ENCODE measurements at regions not wholly inside any gene's neighbourhood (a gene's known extent, or its start where the extent isn't known, plus 50 kb on each side); places are given as distances from the start of the nearest gene placed in this dataset.
A peak's percentile ranks its signal among the peaks of the same experiment; 100 is the strongest.
"Not testable (repeated sequence)": the region's sequence is repeated elsewhere in the genome, so short reads cannot be mapped to it uniquely, and the experiment has no call there.

GRCh38 chr20:25868650-25868979, 172.0 kb upstream of the ZNF337 start:
- DNase-seq (ENCODE audit: low read depth); H3K27me3 ChIP-seq (ENCODE audit: control insufficient read depth, insufficient read depth, low read length); CTCF ChIA-PET; POLR2A ChIA-PET; H3K36me3 ChIP-seq (ENCODE audit: control insufficient read depth, insufficient read depth, low read length): not testable (repeated sequence)
- H3K4me3 ChIP-seq (ENCODE audit: low read depth, low read length), result peak overlapping the region; percentile 39
- TF ChIP-seq CTCF (IDR thresholded peaks at IDR 0.05; ENCODE audit: insufficient read depth, low read depth, low read length), result 0 out of 2 replicates have a peak, but pooled peaks have one; percentile 8

GRCh38 chr20:25867776-25868649, 171.4 kb upstream of the ZNF337 start:
- CTCF ChIA-PET, result no interaction called here
- no peak for TF ChIP-seq CTCF (IDR thresholded peaks at IDR 0.05; ENCODE audit: insufficient read depth, low read depth, low read length)
- H3K36me3 ChIP-seq (ENCODE audit: control insufficient read depth, insufficient read depth, low read length), result no peaks in the 10 kb centered on the region
- POLR2A ChIA-PET, result no interaction called here
- DNase-seq (ENCODE audit: low read depth), result no peak
- no peaks in the 10 kb centered on the region for H3K27me3 ChIP-seq (ENCODE audit: control insufficient read depth, insufficient read depth, low read length)
- H3K4me3 ChIP-seq (ENCODE audit: low read depth, low read length), result peak overlapping the region; percentile 39

GRCh38 chr20:25867015-25867775, 170.5 kb upstream of the ZNF337 start:
- DNase-seq (ENCODE audit: low read depth); H3K36me3 ChIP-seq (ENCODE audit: control insufficient read depth, insufficient read depth, low read length); H3K4me3 ChIP-seq (ENCODE audit: low read depth, low read length); CTCF ChIA-PET; POLR2A ChIA-PET; H3K27me3 ChIP-seq (ENCODE audit: control insufficient read depth, insufficient read depth, low read length): not testable (repeated sequence)

- H3K36me3 ChIP-seq (ENCODE audit: control insufficient read depth, insufficient read depth, low read length), result no peaks in the 10 kb centered on the region
- no peak for TF ChIP-seq CTCF (IDR thresholded peaks at IDR 0.05; ENCODE audit: insufficient read depth, low read depth, low read length)
- peak overlapping the region; percentile 27 for H3K4me3 ChIP-seq (ENCODE audit: low read depth, low read length)
- no peaks in the 10 kb centered on the region for H3K27me3 ChIP-seq (ENCODE audit: control insufficient read depth, insufficient read depth, low read length)
- ChIA-PET POLR2A (no interaction called here), CTCF (no interaction called here)
- no peak for DNase-seq (ENCODE audit: low read depth)
Observed at GRCh38 chr20:25865715-25866656, 169.3 kb upstream of the ZNF337 start.

GRCh38 chr20:25864963-25865714, 168.5 kb upstream of the ZNF337 start:
- POLR2A ChIA-PET; H3K27me3 ChIP-seq (ENCODE audit: control insufficient read depth, insufficient read depth, low read length); CTCF ChIA-PET; DNase-seq (ENCODE audit: low read depth); H3K36me3 ChIP-seq (ENCODE audit: control insufficient read depth, insufficient read depth, low read length): not testable (repeated sequence)
- H3K4me3 ChIP-seq (ENCODE audit: low read depth, low read length), result peak overlapping the region; percentile 27
